Right kidney (tissue), 1 donor: ENCODE measurements at regions not wholly inside any gene's neighbourhood (a gene's known extent, or its start where the extent isn't known, plus 50 kb on each side); places are given as distances from the start of the nearest gene placed in this dataset.

Experiments used
- DNase-seq: peaks from one replicate; pipeline ENCODE4 v3.0.0-alpha.2; 2016

- DNase-seq = peak; percentile 4
Measured at GRCh38 chr2:204012072-204012653, 75.6 kb downstream of the ICOS start.

- DNase-seq = no peak
Measured at GRCh38 chr2:204015118-204015843, 78.7 kb downstream of the ICOS start.

GRCh38 chr2:204018717-204019116, 82.2 kb downstream of the ICOS start:
- no peak for DNase-seq

- DNase-seq = no peak
Measured at GRCh38 chr2:204019572-204020501, 83.3 kb downstream of the ICOS start.

GRCh38 chr2:204021290-204022081, 84.9 kb downstream of the ICOS start:
- DNase-seq = no peak

GRCh38 chr2:204022550-204022949, 86.0 kb downstream of the ICOS start:
- DNase-seq = no peak

- DNase-seq = no peak
Measured at GRCh38 chr2:204023088-204023487, 86.5 kb downstream of the ICOS start.

- DNase-seq = no peak
Measured at GRCh38 chr2:204024503-204024902, 87.9 kb downstream of the ICOS start.

- DNase-seq = no peak
Measured at GRCh38 chr2:204024906-204025475, 88.4 kb downstream of the ICOS start.

- DNase-seq = no peak
Measured at GRCh38 chr2:204026294-204026693, 89.7 kb downstream of the ICOS start.

GRCh38 chr2:204027091-204027490, 90.5 kb downstream of the ICOS start:
- no peak for DNase-seq

- DNase-seq = no peak
Measured at GRCh38 chr2:204030322-204030721, 93.8 kb downstream of the ICOS start.

GRCh38 chr2:204031056-204031455, 94.5 kb downstream of the ICOS start:
- no peak for DNase-seq

GRCh38 chr2:204032301-204032700, 95.7 kb downstream of the ICOS start:
- no peak for DNase-seq

- no peak for DNase-seq
Measured at GRCh38 chr2:204033611-204034495, 97.3 kb downstream of the ICOS start.

GRCh38 chr2:204036706-204037105, 100.1 kb downstream of the ICOS start:
- no peak for DNase-seq

GRCh38 chr2:204037286-204037685, 100.7 kb downstream of the ICOS start:
- DNase-seq = no peak

GRCh38 chr2:204039298-204039838, 102.8 kb downstream of the ICOS start:
- no peak for DNase-seq

GRCh38 chr2:204040016-204040415, 103.5 kb downstream of the ICOS start:
- no peak for DNase-seq

GRCh38 chr2:204042401-204042800, 105.8 kb downstream of the ICOS start:
- no peak for DNase-seq

- no peak for DNase-seq
Measured at GRCh38 chr2:204046145-204046544, 109.6 kb downstream of the ICOS start.
